ENCODE measurements at regions not wholly inside any gene's neighbourhood (a gene's known extent, or its start where the extent isn't known, plus 50 kb on each side); places are given as distances from the start of the nearest gene placed in this dataset.

- no peak for DNase-seq (ENCODE audit: low read depth)
Observed at GRCh38 chr18:65548316-65548715, 202.5 kb upstream of the CDH7 start.

GRCh38 chr18:65547046-65547445, 203.8 kb upstream of the CDH7 start:
- no peak for DNase-seq (ENCODE audit: low read depth)

GRCh38 chr18:65544701-65545100, 206.1 kb upstream of the CDH7 start:
- no peak for DNase-seq (ENCODE audit: low read depth)

GRCh38 chr18:65527879-65528633, 222.8 kb upstream of the CDH7 start:
- DNase-seq (ENCODE audit: low read depth): no peak

- DNase-seq (ENCODE audit: low read depth): no peak
Observed at GRCh38 chr18:65526099-65526498, 224.7 kb upstream of the CDH7 start.

GRCh38 chr18:65523461-65523860, 227.4 kb upstream of the CDH7 start:
- DNase-seq (ENCODE audit: low read depth): no peak

GRCh38 chr18:65522907-65523306, 227.9 kb upstream of the CDH7 start:
- no peak for DNase-seq (ENCODE audit: low read depth)

GRCh38 chr18:65516209-65516608, 234.6 kb upstream of the CDH7 start:
- no peak for DNase-seq (ENCODE audit: low read depth)

GRCh38 chr18:65498605-65499004, 252.2 kb upstream of the CDH7 start:
- no peak for DNase-seq (ENCODE audit: low read depth)

- no peak for DNase-seq (ENCODE audit: low read depth)
Observed at GRCh38 chr18:65487569-65487968, 263.2 kb upstream of the CDH7 start.

GRCh38 chr18:65477455-65477854, 273.4 kb upstream of the CDH7 start:
- no peak for DNase-seq (ENCODE audit: low read depth)

- DNase-seq (ENCODE audit: low read depth): no peak
Observed at GRCh38 chr18:65468881-65469280, 281.9 kb upstream of the CDH7 start.

GRCh38 chr18:65464361-65464760, 286.5 kb upstream of the CDH7 start:
- DNase-seq (ENCODE audit: low read depth): peak; percentile 25

GRCh38 chr18:65459741-65460140, 291.1 kb upstream of the CDH7 start:
- DNase-seq (ENCODE audit: low read depth): no peak

GRCh38 chr18:65458871-65459270, 291.9 kb upstream of the CDH7 start:
- DNase-seq (ENCODE audit: low read depth): no peak

GRCh38 chr18:65439188-65439587, 311.6 kb upstream of the CDH7 start:
- peak; percentile 24 for DNase-seq (ENCODE audit: low read depth)

GRCh38 chr18:65436430-65436829, 314.4 kb upstream of the CDH7 start:
- no peak for DNase-seq (ENCODE audit: low read depth)

GRCh38 chr18:65435534-65435933, 315.3 kb upstream of the CDH7 start:
- DNase-seq (ENCODE audit: low read depth): no peak

GRCh38 chr18:65429601-65430000, 321.2 kb upstream of the CDH7 start:
- DNase-seq (ENCODE audit: low read depth): no peak

- no peak for DNase-seq (ENCODE audit: low read depth)
Observed at GRCh38 chr18:65425366-65425765, 325.4 kb upstream of the CDH7 start.

- DNase-seq (ENCODE audit: low read depth): no peak
Observed at GRCh38 chr18:65423776-65424175, 327.0 kb upstream of the CDH7 start.

GRCh38 chr18:65422544-65423136, 328.2 kb upstream of the CDH7 start:
- no peak for DNase-seq (ENCODE audit: low read depth)

GRCh38 chr18:65415098-65415497, 335.7 kb upstream of the CDH7 start:
- DNase-seq (ENCODE audit: low read depth): no peak

- no peak for DNase-seq (ENCODE audit: low read depth)
Observed at GRCh38 chr18:65414501-65414900, 336.3 kb upstream of the CDH7 start.

All from forelimb muscle (tissue), 1 donor.